Astrocyte of the cerebellum (primary cell): ENCODE measurements at regions not wholly inside any gene's neighbourhood (a gene's known extent, or its start where the extent isn't known, plus 50 kb on each side); places are given as distances from the start of the nearest gene placed in this dataset.

Experiments used
- DNase-seq: peaks from one replicate; pipeline ENCODE4 v3.0.0-alpha.2; 2011; ENCODE audit warnings: low read depth
- H3K4me3 ChIP-seq: 2 replicates; pipeline ENCODE4 v1.5.1; 2011; ENCODE audit warnings: mild to moderate bottlenecking, low read depth, low read length, moderate library complexity
- CTCF ChIP-seq: IDR thresholded peaks from 2 replicates; pipeline ENCODE4 v1.5.1; 2012; ENCODE audit warnings: low read length, low read depth, moderate library complexity, mild to moderate bottlenecking; ENCODE audit errors: missing control alignments
- in situ Hi-C: cut with HindIII; loops from 2 replicates; pipeline ENCODE4 v1.10.0; 2017; ENCODE audit warnings: low sequenced_read_pairs

GRCh38 chr19:31617010-31617585, 267.9 kb upstream of the TSHZ3 start:
- DNase-seq, result no peak
- no peak overlapping the region for H3K4me3 ChIP-seq
- in situ Hi-C loops, result no loop called here
- no peak for TF ChIP-seq CTCF

- no peak for DNase-seq
- no peak overlapping the region for H3K4me3 ChIP-seq
- TF ChIP-seq CTCF, result no peak
- in situ Hi-C loops, result no loop called here
Measured at GRCh38 chr19:31625056-31625455, 275.8 kb upstream of the TSHZ3 start.

- DNase-seq, result no peak
- TF ChIP-seq CTCF, result no peak
- in situ Hi-C loops, result no loop called here
- H3K4me3 ChIP-seq, result no peak overlapping the region
Measured at GRCh38 chr19:31625575-31625974, 276.3 kb upstream of the TSHZ3 start.

- in situ Hi-C loops, result no loop called here
- no peak for TF ChIP-seq CTCF
- no peak overlapping the region for H3K4me3 ChIP-seq
- DNase-seq, result no peak
Measured at GRCh38 chr19:31626941-31627340, 277.7 kb upstream of the TSHZ3 start.

- DNase-seq, result no peak
- H3K4me3 ChIP-seq, result no peak overlapping the region
- in situ Hi-C loops, result no loop called here
Measured at GRCh38 chr19:31627620-31628365, 278.6 kb upstream of the TSHZ3 start.

More at GRCh38 chr19:31627620-31628365, 278.6 kb upstream of the TSHZ3 start:
- no peak for TF ChIP-seq CTCF
